MM.1S (cell line): ENCODE measurements at regions not wholly inside any gene's neighbourhood (a gene's known extent, or its start where the extent isn't known, plus 50 kb on each side); places are given as distances from the start of the nearest gene placed in this dataset.
"Not testable (repeated sequence)": the region's sequence is repeated elsewhere in the genome, so short reads cannot be mapped to it uniquely, and the experiment has no call there.

Experiments
- DNase-seq: peaks from one replicate; pipeline ENCODE4 v3.0.0-alpha.2; 2015
- H2AFZ ChIP-seq: fragments of 300-600 bp; sonication (generic); 2 replicates; pipeline ENCODE4 v1.6.0; 2016; ENCODE audit warnings: antibody characterized with exemption, low read length
- H3F3A ChIP-seq: fragments of 300-600 bp; sonication (generic); 2 replicates; pipeline ENCODE4 v1.6.1; 2016; ENCODE audit warnings: mild to moderate bottlenecking, antibody characterized with exemption, low read length, moderate library complexity, mixed read lengths; ENCODE audit not compliant: insufficient read depth
- H3K27ac ChIP-seq: fragments of 300-600 bp; sonication (generic); 2 replicates; pipeline ENCODE4 v1.5.1; 2016; ENCODE audit warnings: mild to moderate bottlenecking, low read length
- H3K27me3 ChIP-seq: fragments of 300-600 bp; sonication (generic); replicated peaks from 2 replicates; pipeline ENCODE4 v1.6.0; 2016; ENCODE audit warnings: low read length; ENCODE audit not compliant: insufficient read depth
- H3K36me3 ChIP-seq: fragments of 300-600 bp; sonication (generic); replicated peaks from 2 replicates; pipeline ENCODE4 v1.6.1; 2016; ENCODE audit warnings: mild to moderate bottlenecking, low read length, mixed read lengths; ENCODE audit not compliant: insufficient read depth
- H3K4me1 ChIP-seq: fragments of 300-600 bp; sonication (generic); 2 replicates; pipeline ENCODE4 v1.6.1; 2016; ENCODE audit warnings: low read length, mixed read lengths
- H3K4me2 ChIP-seq: fragments of 300-600 bp; sonication (generic); 2 replicates; pipeline ENCODE4 v1.6.0; 2016; ENCODE audit warnings: low read depth, low read length
- H3K4me3 ChIP-seq: fragments of 300-600 bp; sonication (generic); 2 replicates; pipeline ENCODE4 v1.5.1; 2016; ENCODE audit warnings: low read length, mixed read lengths
- H3K79me2 ChIP-seq: fragments of 300-600 bp; sonication (generic); 2 replicates; pipeline ENCODE4 v1.6.1; 2016; ENCODE audit warnings: mixed run types, low read length, mixed read lengths
- H3K9ac ChIP-seq: fragments of 300-600 bp; sonication (generic); 2 replicates; pipeline ENCODE4 v1.6.1; 2016; ENCODE audit warnings: low read length, mixed read lengths
- H3K9me2 ChIP-seq: fragments of 300-600 bp; sonication (generic); replicated peaks from 2 replicates; pipeline ENCODE4 v1.6.1; 2016; ENCODE audit warnings: mild to moderate bottlenecking, low read length, mixed read lengths; ENCODE audit not compliant: insufficient read depth
- H3K9me3 ChIP-seq: fragments of 300-600 bp; sonication (generic); replicated peaks from 2 replicates; pipeline ENCODE4 v1.6.1; 2016; ENCODE audit warnings: mild to moderate bottlenecking, low read length, mixed read lengths; ENCODE audit not compliant: insufficient read depth
- H4K20me1 ChIP-seq: fragments of 300-600 bp; sonication (generic); 2 replicates; pipeline ENCODE4 v1.6.1; 2016; ENCODE audit warnings: mild to moderate bottlenecking, low read length, moderate library complexity, mixed read lengths; ENCODE audit not compliant: insufficient read depth
- CTCF ChIP-seq: fragments of 300-600 bp; sonication (generic); IDR thresholded peaks from 2 replicates; pipeline ENCODE4 v1.5.1; 2016; ENCODE audit warnings: antibody characterized with exemption, low read length, mixed read lengths

GRCh38 chr7:76805262-76805661, 178.2 kb upstream of the POMZP3 start:
- DNase-seq, H3K9me2 ChIP-seq, H3K4me1 ChIP-seq, H3K27me3 ChIP-seq, H3K27ac ChIP-seq, H3K36me3 ChIP-seq, H3K9ac ChIP-seq, H3K4me3 ChIP-seq, H3F3A ChIP-seq, H4K20me1 ChIP-seq, H2AFZ ChIP-seq, H3K4me2 ChIP-seq, H3K9me3 ChIP-seq, H3K79me2 ChIP-seq: not testable (repeated sequence)

DNA sequence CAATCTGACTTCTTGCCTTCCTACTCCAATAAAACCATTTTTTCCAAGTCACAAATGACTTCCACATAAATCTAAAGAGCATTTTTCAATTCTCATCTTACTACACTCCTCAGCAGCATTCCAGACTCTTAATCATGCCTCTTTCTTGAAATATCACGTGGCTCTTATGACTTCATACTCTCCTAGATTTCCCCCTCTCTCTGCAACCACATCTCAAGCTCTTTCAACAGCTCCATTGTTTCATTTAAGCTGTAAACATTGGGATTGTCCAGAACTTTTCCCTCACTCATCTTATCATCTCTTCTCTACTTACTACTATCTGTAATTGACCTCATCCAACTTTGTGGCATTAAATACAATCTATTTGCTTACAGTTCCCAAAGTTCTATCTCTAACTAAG, 170.6 kb upstream of the POMZP3 start:
- not testable (repeated sequence) for H3K4me2 ChIP-seq, H3K9me3 ChIP-seq, DNase-seq, H3K9ac ChIP-seq, H3K79me2 ChIP-seq, H3K4me3 ChIP-seq, H3K27ac ChIP-seq, H4K20me1 ChIP-seq, H3K9me2 ChIP-seq, H3F3A ChIP-seq, H3K4me1 ChIP-seq, H2AFZ ChIP-seq, H3K27me3 ChIP-seq, H3K36me3 ChIP-seq

- not testable (repeated sequence) for H3K9me2 ChIP-seq, H3K79me2 ChIP-seq, H3K9ac ChIP-seq, H3K9me3 ChIP-seq, H3K27ac ChIP-seq, H3K4me3 ChIP-seq, H4K20me1 ChIP-seq, H3K4me2 ChIP-seq, DNase-seq, H2AFZ ChIP-seq, H3K4me1 ChIP-seq, H3K36me3 ChIP-seq, H3K27me3 ChIP-seq, H3F3A ChIP-seq
Observed at GRCh38 chr7:76780693-76781092, 153.6 kb upstream of the POMZP3 start.

- H3K4me2 ChIP-seq, H4K20me1 ChIP-seq, H3K36me3 ChIP-seq, H3F3A ChIP-seq, H3K4me1 ChIP-seq, H3K9ac ChIP-seq, H3K79me2 ChIP-seq, H2AFZ ChIP-seq, H3K4me3 ChIP-seq, H3K27ac ChIP-seq, H3K27me3 ChIP-seq, H3K9me2 ChIP-seq, H3K9me3 ChIP-seq: not testable (repeated sequence)
- TF ChIP-seq CTCF: peak; percentile 33
- DNase-seq: peak; percentile 29
Observed at GRCh38 chr7:76774279-76774678, 147.2 kb upstream of the POMZP3 start.

- not testable (repeated sequence) for H3K9me3 ChIP-seq, H3K4me2 ChIP-seq, H3K36me3 ChIP-seq, H3K79me2 ChIP-seq, DNase-seq, H3K27ac ChIP-seq, H3K9me2 ChIP-seq, H3K4me3 ChIP-seq, H3K4me1 ChIP-seq, H4K20me1 ChIP-seq, H3K27me3 ChIP-seq, H3K9ac ChIP-seq, H3F3A ChIP-seq, H2AFZ ChIP-seq
Observed at GRCh38 chr7:76771980-76772379, 144.9 kb upstream of the POMZP3 start.

- H3F3A ChIP-seq, DNase-seq, H2AFZ ChIP-seq, H3K9me3 ChIP-seq, H4K20me1 ChIP-seq, H3K79me2 ChIP-seq, H3K27me3 ChIP-seq, H3K4me2 ChIP-seq, H3K27ac ChIP-seq, H3K36me3 ChIP-seq, H3K9ac ChIP-seq, H3K9me2 ChIP-seq, H3K4me3 ChIP-seq, H3K4me1 ChIP-seq: not testable (repeated sequence)
Observed at GRCh38 chr7:76763977-76764376, 136.9 kb upstream of the POMZP3 start.

- DNase-seq, H4K20me1 ChIP-seq, H3K27me3 ChIP-seq, H2AFZ ChIP-seq, H3K79me2 ChIP-seq, H3K36me3 ChIP-seq, H3K9ac ChIP-seq, H3K4me2 ChIP-seq, H3K9me3 ChIP-seq, H3K4me3 ChIP-seq, H3K9me2 ChIP-seq, H3F3A ChIP-seq, H3K27ac ChIP-seq, H3K4me1 ChIP-seq: not testable (repeated sequence)
Observed at GRCh38 chr7:76760546-76761220, 133.6 kb upstream of the POMZP3 start.
